GM18870 (cell line): ENCODE measurements at regions not wholly inside any gene's neighbourhood (a gene's known extent, or its start where the extent isn't known, plus 50 kb on each side); places are given as distances from the start of the nearest gene placed in this dataset.

Experiments
- ATAC-seq: cut with Tn5 transposase; IDR thresholded peaks from one replicate; pipeline ENCODE4 v1.9.1; 2021; ENCODE audit warnings: moderate library complexity; ENCODE audit not compliant: unreplicated experiment

GRCh38 chr16:26281381-26282110, 589.8 kb downstream of the HS3ST4 start:
- ATAC-seq = no peak

GRCh38 chr16:26295625-26296304, 604.0 kb downstream of the HS3ST4 start:
- no peak for ATAC-seq

GRCh38 chr16:26301516-26301915, 609.8 kb downstream of the HS3ST4 start:
- ATAC-seq = no peak

- ATAC-seq = no peak
These were observed 625.1 kb downstream of the HS3ST4 start for GRCh38 chr16:26316683-26317464.

- ATAC-seq = no peak
These were observed 626.1 kb downstream of the HS3ST4 start for GRCh38 chr16:26317885-26318284.

- ATAC-seq = no peak
These were observed 638.9 kb downstream of the HS3ST4 start for GRCh38 chr16:26330654-26331053.

- ATAC-seq = no peak
These were observed 642.7 kb downstream of the HS3ST4 start for GRCh38 chr16:26334218-26335111.

- no peak for ATAC-seq
These were observed 643.6 kb downstream of the HS3ST4 start for GRCh38 chr16:26335236-26335853.

- ATAC-seq = no peak
These were observed 650.9 kb downstream of the HS3ST4 start for GRCh38 chr16:26342621-26343020.

- ATAC-seq = no peak
These were observed 652.5 kb downstream of the HS3ST4 start for GRCh38 chr16:26344240-26344776.

- no peak for ATAC-seq
These were observed 653.2 kb downstream of the HS3ST4 start for GRCh38 chr16:26344976-26345375.

- ATAC-seq = no peak
These were observed 654.2 kb downstream of the HS3ST4 start for GRCh38 chr16:26345966-26346365.

GRCh38 chr16:26348095-26348494, 656.3 kb downstream of the HS3ST4 start:
- no peak for ATAC-seq

- no peak for ATAC-seq
These were observed 669.1 kb downstream of the HS3ST4 start for GRCh38 chr16:26360867-26361266.

GRCh38 chr16:26363581-26363980, 671.8 kb downstream of the HS3ST4 start:
- no peak for ATAC-seq

GRCh38 chr16:26365161-26365940, 673.6 kb downstream of the HS3ST4 start:
- ATAC-seq = no peak

- ATAC-seq = no peak
These were observed 679.6 kb downstream of the HS3ST4 start for GRCh38 chr16:26371349-26371869.

GRCh38 chr16:26374279-26374925, 682.6 kb downstream of the HS3ST4 start:
- no peak for ATAC-seq

- ATAC-seq = no peak
These were observed 684.1 kb upstream of the C16orf82 start for GRCh38 chr16:26382586-26382985.
